Liver (tissue), 3 donors: ENCODE measurements at regions not wholly inside any gene's neighbourhood (a gene's known extent, or its start where the extent isn't known, plus 50 kb on each side); places are given as distances from the start of the nearest gene placed in this dataset.

Source experiments
- FOXA1 ChIP-seq: IDR thresholded peaks from 2 replicates; pipeline ENCODE4 v1.6.1; 2016; ENCODE audit warnings: antibody characterized with exemption
- FOXA2 ChIP-seq: IDR thresholded peaks from 2 replicates; pipeline ENCODE4 v1.6.1; 2016; ENCODE audit warnings: antibody characterized with exemption
- YY1 ChIP-seq: IDR thresholded peaks from 2 replicates; pipeline ENCODE4 v1.6.1; 2016; ENCODE audit warnings: antibody characterized with exemption, mild to moderate bottlenecking
- TF ChIP-seq, protein P1 (sequence below): fragments of 150-350 bp; IDR thresholded peaks from 2 replicates; pipeline ENCODE4 v1.5.1; 2017; ENCODE audit warnings: improper control_type of control experiment, low read depth, low read length; ENCODE audit not compliant: missing input control
- TF ChIP-seq, protein P2 (sequence below): IDR thresholded peaks from 2 replicates; pipeline ENCODE4 v1.6.1; 2016; ENCODE audit warnings: antibody characterized with exemption
- donor health status: healthy.
- donor health status: healthy.

DNA sequence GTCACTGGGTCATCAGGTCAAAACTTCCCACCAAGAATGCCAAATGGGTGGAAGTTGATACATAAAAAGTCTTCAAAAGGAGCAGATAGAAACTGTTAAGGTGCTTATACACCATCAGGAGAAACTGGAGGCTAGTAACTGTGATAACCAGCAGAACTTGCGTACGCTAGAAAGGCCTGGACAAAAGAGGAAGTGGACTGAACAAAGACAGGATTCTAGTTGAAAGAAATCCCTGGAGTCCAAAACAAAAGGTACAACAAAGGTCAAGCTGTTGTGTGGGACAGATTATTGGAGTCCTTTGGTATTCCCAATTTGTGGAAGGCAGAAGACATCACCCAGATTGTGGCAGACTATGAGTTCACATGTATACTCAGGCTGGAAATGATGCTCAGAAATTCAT, 215.8 kb upstream of the PBX1 start:
- TF ChIP-seq FOXA2 (no peak), FOXA1 (no peak), YY1 (no peak)
- TF ChIP-seq, protein P1, sequence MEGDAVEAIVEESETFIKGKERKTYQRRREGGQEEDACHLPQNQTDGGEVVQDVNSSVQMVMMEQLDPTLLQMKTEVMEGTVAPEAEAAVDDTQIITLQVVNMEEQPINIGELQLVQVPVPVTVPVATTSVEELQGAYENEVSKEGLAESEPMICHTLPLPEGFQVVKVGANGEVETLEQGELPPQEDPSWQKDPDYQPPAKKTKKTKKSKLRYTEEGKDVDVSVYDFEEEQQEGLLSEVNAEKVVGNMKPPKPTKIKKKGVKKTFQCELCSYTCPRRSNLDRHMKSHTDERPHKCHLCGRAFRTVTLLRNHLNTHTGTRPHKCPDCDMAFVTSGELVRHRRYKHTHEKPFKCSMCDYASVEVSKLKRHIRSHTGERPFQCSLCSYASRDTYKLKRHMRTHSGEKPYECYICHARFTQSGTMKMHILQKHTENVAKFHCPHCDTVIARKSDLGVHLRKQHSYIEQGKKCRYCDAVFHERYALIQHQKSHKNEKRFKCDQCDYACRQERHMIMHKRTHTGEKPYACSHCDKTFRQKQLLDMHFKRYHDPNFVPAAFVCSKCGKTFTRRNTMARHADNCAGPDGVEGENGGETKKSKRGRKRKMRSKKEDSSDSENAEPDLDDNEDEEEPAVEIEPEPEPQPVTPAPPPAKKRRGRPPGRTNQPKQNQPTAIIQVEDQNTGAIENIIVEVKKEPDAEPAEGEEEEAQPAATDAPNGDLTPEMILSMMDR, result no peak
- TF ChIP-seq, protein P2, sequence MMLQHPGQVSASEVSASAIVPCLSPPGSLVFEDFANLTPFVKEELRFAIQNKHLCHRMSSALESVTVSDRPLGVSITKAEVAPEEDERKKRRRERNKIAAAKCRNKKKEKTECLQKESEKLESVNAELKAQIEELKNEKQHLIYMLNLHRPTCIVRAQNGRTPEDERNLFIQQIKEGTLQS, result no peak
